ENCODE measurements at regions not wholly inside any gene's neighbourhood (a gene's known extent, or its start where the extent isn't known, plus 50 kb on each side); places are given as distances from the start of the nearest gene placed in this dataset.

DNA sequence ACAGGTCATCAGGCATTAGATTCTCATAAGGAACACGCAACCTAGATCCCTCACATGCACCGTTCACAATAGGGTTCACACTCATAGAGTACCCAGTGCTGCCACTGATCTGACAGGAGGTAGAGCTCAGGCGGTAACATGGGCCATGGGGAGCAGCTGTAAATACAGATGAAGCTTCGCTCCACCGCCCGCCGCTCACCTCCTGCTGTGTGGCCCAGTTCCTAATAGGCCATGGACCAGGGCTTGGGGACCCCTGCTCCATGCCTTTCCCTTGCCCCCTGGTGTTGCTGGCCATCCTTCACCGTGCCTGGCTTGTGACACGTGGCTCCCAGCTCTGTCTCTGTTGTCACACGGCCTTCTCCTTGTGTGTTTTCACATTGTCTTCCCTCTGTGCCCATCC is 171.1 kb upstream of the JARID2 start:
- no peak for ATAC-seq
- H3K9me3 ChIP-seq (ENCODE audit: low read length) = no peaks in the 10 kb centered on the region
- DNase-seq (ENCODE audit: low spot score) = no peak
- no peaks in the 10 kb centered on the region for H3K79me2 ChIP-seq (ENCODE audit: insufficient read depth, low read length)
- no peak overlapping the region for H2AFZ ChIP-seq (ENCODE audit: low read length)
- FAIRE-seq = no peak
- no TSS peak for BruUV-seq (replicated peaks)
- no peak for TF ChIP-seq ZNF460 (CRISPR knock-in tag; IDR thresholded peaks at IDR 0.05; ENCODE audit: borderline replicate concordance)
- no peak for TF ChIP-seq ZNF691 (CRISPR knock-in tag; IDR thresholded peaks at IDR 0.05; ENCODE audit: borderline replicate concordance, low read depth)
- TF ChIP-seq SOX13 (IDR thresholded peaks at IDR 0.05) = no peak
- TF ChIP-seq SOX13 (CRISPR knock-in tag; conservative IDR thresholded peaks at IDR 0.05 in 1 of 2, IDR thresholded peaks at IDR 0.05 in 1 of 2) = no peak
- TF ChIP-seq SP2 (CRISPR knock-in tag; IDR thresholded peaks at IDR 0.05) = no peak
- TF ChIP-seq, protein P1, sequence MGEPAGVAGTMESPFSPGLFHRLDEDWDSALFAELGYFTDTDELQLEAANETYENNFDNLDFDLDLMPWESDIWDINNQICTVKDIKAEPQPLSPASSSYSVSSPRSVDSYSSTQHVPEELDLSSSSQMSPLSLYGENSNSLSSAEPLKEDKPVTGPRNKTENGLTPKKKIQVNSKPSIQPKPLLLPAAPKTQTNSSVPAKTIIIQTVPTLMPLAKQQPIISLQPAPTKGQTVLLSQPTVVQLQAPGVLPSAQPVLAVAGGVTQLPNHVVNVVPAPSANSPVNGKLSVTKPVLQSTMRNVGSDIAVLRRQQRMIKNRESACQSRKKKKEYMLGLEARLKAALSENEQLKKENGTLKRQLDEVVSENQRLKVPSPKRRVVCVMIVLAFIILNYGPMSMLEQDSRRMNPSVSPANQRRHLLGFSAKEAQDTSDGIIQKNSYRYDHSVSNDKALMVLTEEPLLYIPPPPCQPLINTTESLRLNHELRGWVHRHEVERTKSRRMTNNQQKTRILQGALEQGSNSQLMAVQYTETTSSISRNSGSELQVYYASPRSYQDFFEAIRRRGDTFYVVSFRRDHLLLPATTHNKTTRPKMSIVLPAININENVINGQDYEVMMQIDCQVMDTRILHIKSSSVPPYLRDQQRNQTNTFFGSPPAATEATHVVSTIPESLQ (CRISPR knock-in tag; conservative IDR thresholded peaks at IDR 0.05) = no peak
- POLR2A ChIA-PET = no interaction called here
- WGBS (ENCODE audit: low lambda C conversion rate) = 62% methylated on average over 10 of the region's 10 CpGs
- CTCF ChIA-PET (ENCODE audit: low intra/inter-chr PET ratio, low total read pairs) = no interaction called here
- H3K27me3 ChIP-seq (ENCODE audit: control insufficient read depth in 1 of 2, insufficient read depth in 2 of 2, low read length in 2 of 2) = no peaks in the 10 kb centered on the region
- H3K9ac ChIP-seq (ENCODE audit: insufficient read depth, low read depth, low read length) = no peak overlapping the region
- no peak overlapping the region for H3K4me2 ChIP-seq (ENCODE audit: low read depth, low read length)
- H3K4me1 ChIP-seq (ENCODE audit: insufficient read depth, low read length) = peaks cover 9% of the 10 kb centered on the region
- no peaks in the 10 kb centered on the region for H4K20me1 ChIP-seq (ENCODE audit: insufficient read depth, low read length)
- intact Hi-C loops (cut with micrococcal nuclease; ENCODE audit: unreplicated experiment) = no loop called here
- H3K36me3 ChIP-seq (replicated peaks in 1 of 2; ENCODE audit: control insufficient read depth in 1 of 2, insufficient read depth in 2 of 2, low read length in 2 of 2) = no peaks in the 10 kb centered on the region
- H3K27ac ChIP-seq (ENCODE audit: extremely low read length, insufficient read depth, low read length) = no peak overlapping the region
- H3K4me3 ChIP-seq (replicated peaks in 1 of 3; ENCODE audit: insufficient read depth in 1 of 3, low read depth in 2 of 3, low read length in 3 of 3) = no peak overlapping the region
- in situ Hi-C loops (cut with HindIII; ENCODE audit: extremely low pct_ligation_motif_present, low pct_unique_long_range_greater_than_20kb) = no loop called here

GRCh38 chr6:15076565-15076964 is 169.3 kb upstream of the JARID2 start:
- Histone ChIP-seq H3K27me3 (ENCODE audit: control insufficient read depth in 1 of 2, insufficient read depth in 2 of 2, low read length in 2 of 2) (no peaks in the 10 kb centered on the region), H3K4me3 (replicated peaks in 1 of 3; ENCODE audit: insufficient read depth in 1 of 3, low read depth in 2 of 3, low read length in 3 of 3) (no peak overlapping the region), H3K36me3 (replicated peaks in 1 of 2; ENCODE audit: control insufficient read depth in 1 of 2, insufficient read depth in 2 of 2, low read length in 2 of 2) (no peaks in the 10 kb centered on the region), H3K9ac (ENCODE audit: insufficient read depth, low read depth, low read length) (no peak overlapping the region), H2AFZ (ENCODE audit: low read length) (no peak overlapping the region), H3K27ac (ENCODE audit: extremely low read length, insufficient read depth, low read length) (no peak overlapping the region), H3K9me3 (ENCODE audit: low read length) (no peaks in the 10 kb centered on the region), H3K4me1 (ENCODE audit: insufficient read depth, low read length) (peaks cover 10% of the 10 kb centered on the region), H3K79me2 (ENCODE audit: insufficient read depth, low read length) (no peaks in the 10 kb centered on the region), H4K20me1 (ENCODE audit: insufficient read depth, low read length) (no peaks in the 10 kb centered on the region), H3K4me2 (ENCODE audit: low read depth, low read length) (no peak overlapping the region)
- DNase-seq (ENCODE audit: low spot score) (no peak), FAIRE-seq (no peak), ATAC-seq (no peak)
- POLR2A ChIA-PET = no interaction called here
- BruUV-seq (replicated peaks) = no TSS peak
- in situ Hi-C loops (cut with HindIII; ENCODE audit: extremely low pct_ligation_motif_present, low pct_unique_long_range_greater_than_20kb) = no loop called here
- intact Hi-C loops (cut with micrococcal nuclease; ENCODE audit: unreplicated experiment) = no loop called here
- CTCF ChIA-PET (ENCODE audit: low intra/inter-chr PET ratio, low total read pairs) = no interaction called here
- 11% methylated on average over 4 of the region's 4 CpGs for WGBS (ENCODE audit: low lambda C conversion rate)
- TF ChIP-seq XBP1 (CRISPR knock-in tag; IDR thresholded peaks at IDR 0.05) (no peak), ZNF792 (CRISPR knock-in tag; IDR thresholded peaks at IDR 0.05) (no peak), ZNF564 (CRISPR knock-in tag; IDR thresholded peaks at IDR 0.05) (no peak), MTF1 (CRISPR knock-in tag; IDR thresholded peaks at IDR 0.05) (no peak), ZBTB1 (CRISPR knock-in tag; IDR thresholded peaks at IDR 0.05; ENCODE audit: borderline replicate concordance) (no peak), ARNTL (CRISPR knock-in tag; IDR thresholded peaks at IDR 0.05) (no peak), ZSCAN25 (CRISPR knock-in tag; IDR thresholded peaks at IDR 0.05) (no peak), KDM5A (IDR thresholded peaks at IDR 0.05; ENCODE audit: borderline replicate concordance, low read length) (no peak), NFRKB (IDR thresholded peaks at IDR 0.05) (no peak), STAT5B (CRISPR knock-in tag; IDR thresholded peaks at IDR 0.05) (no peak)
- TF ChIP-seq, protein P2, sequence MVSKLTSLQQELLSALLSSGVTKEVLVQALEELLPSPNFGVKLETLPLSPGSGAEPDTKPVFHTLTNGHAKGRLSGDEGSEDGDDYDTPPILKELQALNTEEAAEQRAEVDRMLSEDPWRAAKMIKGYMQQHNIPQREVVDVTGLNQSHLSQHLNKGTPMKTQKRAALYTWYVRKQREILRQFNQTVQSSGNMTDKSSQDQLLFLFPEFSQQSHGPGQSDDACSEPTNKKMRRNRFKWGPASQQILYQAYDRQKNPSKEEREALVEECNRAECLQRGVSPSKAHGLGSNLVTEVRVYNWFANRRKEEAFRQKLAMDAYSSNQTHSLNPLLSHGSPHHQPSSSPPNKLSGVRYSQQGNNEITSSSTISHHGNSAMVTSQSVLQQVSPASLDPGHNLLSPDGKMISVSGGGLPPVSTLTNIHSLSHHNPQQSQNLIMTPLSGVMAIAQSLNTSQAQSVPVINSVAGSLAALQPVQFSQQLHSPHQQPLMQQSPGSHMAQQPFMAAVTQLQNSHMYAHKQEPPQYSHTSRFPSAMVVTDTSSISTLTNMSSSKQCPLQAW (CRISPR knock-in tag; IDR thresholded peaks at IDR 0.05) = no peak

Data from HepG2 (cell line).